Left lung (tissue), 4 donors: ENCODE measurements at regions not wholly inside any gene's neighbourhood (a gene's known extent, or its start where the extent isn't known, plus 50 kb on each side); places are given as distances from the start of the nearest gene placed in this dataset.

ENCODE experiments used
- ATAC-seq: fragments of 200-7000 bp; cut with Tn5 transposase; one replicate; pipeline ENCODE4 v1.9.1; 2020; ENCODE audit warnings: moderate library complexity
- DNase-seq, 4 donors: peaks; one replicate each; pipeline ENCODE4 v3.0.0-alpha.2; 2013 to 2020
- H3K27ac ChIP-seq, 2 donors: fragments of 200-600 bp; sonication (generic) in 1 of 2; one replicate each; pipeline versions ENCODE4 v1.5.0 to v1.8.0; 2020 to 2021
- H3K27me3 ChIP-seq, 2 donors: fragments of 200-600 bp; sonication (generic) in 1 of 2; one replicate each; pipeline versions ENCODE4 v1.5.0 to v1.8.0; 2020 to 2021
- H3K36me3 ChIP-seq, 2 donors: fragments of 200-600 bp; sonication (generic) in 1 of 2; one replicate each; pipeline versions ENCODE4 v1.5.0 to v1.8.0; 2020 to 2021
- H3K4me1 ChIP-seq, 2 donors: fragments of 200-600 bp; one replicate each; pipeline ENCODE4 v1.8.0; 2021
- H3K4me3 ChIP-seq, 2 donors: fragments of 200-600 bp; sonication (generic) in 1 of 2; one replicate each; pipeline versions ENCODE4 v1.5.0 to v1.8.0; 2020 to 2021; ENCODE audit warnings: mild to moderate bottlenecking in 1 of 2
- H3K9me3 ChIP-seq, 2 donors: fragments of 200-600 bp; sonication (generic) in 1 of 2; one replicate each; pipeline versions ENCODE4 v1.5.0 to v1.8.0; 2020 to 2021
- intact Hi-C, 2 donors: fragments of 100-400 bp; cut with DNase I; formaldehyde crosslinking; loops; one replicate each; pipeline versions ENCODE4 v1.11.2 to v1.14.2; 2022
- TF ChIP-seq, protein P1 (sequence below), 2 donors: fragments of 200-600 bp; sonication (generic) in 1 of 2; IDR thresholded peaks; one replicate each; pipeline versions ENCODE4 v1.5.0 to v1.8.0; 2021; ENCODE audit warnings: antibody characterized with exemption in 2 of 2
- donor health status: DM: no; HTN: yes; CAD: no.
- donor health status: DM: no; HTN: no; CAD: no.

DNA sequence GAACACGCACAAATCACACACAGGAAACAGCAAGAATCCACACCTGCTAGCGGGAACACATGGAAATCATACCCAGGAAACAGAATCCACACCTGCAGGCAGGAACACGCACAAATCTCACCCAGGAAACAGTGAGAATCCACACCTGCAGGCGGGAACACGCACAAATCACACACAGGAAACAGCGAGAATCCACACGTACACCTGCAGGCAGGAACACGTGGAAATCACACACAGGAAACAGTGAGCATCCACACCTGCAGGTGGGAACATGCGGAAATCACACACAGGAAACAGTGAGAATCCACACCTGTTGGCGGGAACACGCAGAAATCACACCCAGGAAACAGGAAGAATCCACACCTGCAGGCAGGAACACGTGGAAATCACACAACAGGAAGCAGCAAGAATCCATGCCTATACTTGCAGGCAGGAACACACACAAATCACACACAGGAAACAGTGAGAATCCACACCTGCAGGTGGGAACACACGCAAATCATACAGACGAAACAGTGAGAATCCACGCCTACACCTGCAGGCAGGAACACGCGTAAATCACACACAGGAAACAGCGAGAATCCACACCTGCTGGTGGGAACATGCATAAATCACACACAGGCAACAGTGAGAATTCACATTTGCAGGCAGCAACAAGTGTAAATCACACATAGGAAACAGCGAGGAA lies 108.6 kb downstream of the DLL1 start:
- intact Hi-C loops: no loop called here
- Histone ChIP-seq H3K4me3 (no peak overlapping the region), H3K36me3 (no peaks in the 10 kb centered on the region), H3K9me3 (no peaks in the 10 kb centered on the region), H3K4me1 (peaks cover 0 to 8% of the 10 kb centered on the region in 2 donors), H3K27ac (no peak overlapping the region), H3K27me3 (peaks cover 0 to 6% of the 10 kb centered on the region in 2 donors)
- ATAC-seq (no peak), DNase-seq (no peak)
- TF ChIP-seq, protein P1, sequence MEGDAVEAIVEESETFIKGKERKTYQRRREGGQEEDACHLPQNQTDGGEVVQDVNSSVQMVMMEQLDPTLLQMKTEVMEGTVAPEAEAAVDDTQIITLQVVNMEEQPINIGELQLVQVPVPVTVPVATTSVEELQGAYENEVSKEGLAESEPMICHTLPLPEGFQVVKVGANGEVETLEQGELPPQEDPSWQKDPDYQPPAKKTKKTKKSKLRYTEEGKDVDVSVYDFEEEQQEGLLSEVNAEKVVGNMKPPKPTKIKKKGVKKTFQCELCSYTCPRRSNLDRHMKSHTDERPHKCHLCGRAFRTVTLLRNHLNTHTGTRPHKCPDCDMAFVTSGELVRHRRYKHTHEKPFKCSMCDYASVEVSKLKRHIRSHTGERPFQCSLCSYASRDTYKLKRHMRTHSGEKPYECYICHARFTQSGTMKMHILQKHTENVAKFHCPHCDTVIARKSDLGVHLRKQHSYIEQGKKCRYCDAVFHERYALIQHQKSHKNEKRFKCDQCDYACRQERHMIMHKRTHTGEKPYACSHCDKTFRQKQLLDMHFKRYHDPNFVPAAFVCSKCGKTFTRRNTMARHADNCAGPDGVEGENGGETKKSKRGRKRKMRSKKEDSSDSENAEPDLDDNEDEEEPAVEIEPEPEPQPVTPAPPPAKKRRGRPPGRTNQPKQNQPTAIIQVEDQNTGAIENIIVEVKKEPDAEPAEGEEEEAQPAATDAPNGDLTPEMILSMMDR (IDR thresholded peaks at IDR 0.05): no peak

DNA sequence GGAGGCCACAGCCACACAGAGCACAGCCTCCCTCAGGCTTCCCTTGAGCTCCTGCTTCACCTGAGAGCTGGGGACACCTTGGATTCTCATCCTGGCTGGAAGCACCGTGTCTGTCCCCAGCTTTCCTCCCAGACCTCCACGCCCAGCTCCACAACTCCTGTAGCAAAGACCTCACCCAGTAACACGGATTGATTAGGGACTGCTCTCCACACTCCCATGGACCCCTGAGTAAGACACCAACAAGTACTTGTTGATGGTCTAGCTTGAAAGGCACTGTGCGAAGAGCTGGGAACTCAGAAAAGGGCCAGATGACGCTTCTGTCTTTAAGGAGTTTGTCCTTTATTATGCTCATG lies 109.6 kb downstream of the DLL1 start:
- intact Hi-C loops: no loop called here
- DNase-seq (peak in 1 of 4 donors; percentile 23), ATAC-seq (no peak)
- no peak overlapping the region for H3K27ac ChIP-seq
- no peak overlapping the region for H3K4me3 ChIP-seq
- peaks cover 0 to 8% of the 10 kb centered on the region in 2 donors for H3K4me1 ChIP-seq
- no peaks in the 10 kb centered on the region for H3K9me3 ChIP-seq
- H3K36me3 ChIP-seq: no peaks in the 10 kb centered on the region
- TF ChIP-seq, protein P1 (IDR thresholded peaks at IDR 0.05): no peak
- H3K27me3 ChIP-seq: peaks cover 0 to 6% of the 10 kb centered on the region in 2 donors

DNA sequence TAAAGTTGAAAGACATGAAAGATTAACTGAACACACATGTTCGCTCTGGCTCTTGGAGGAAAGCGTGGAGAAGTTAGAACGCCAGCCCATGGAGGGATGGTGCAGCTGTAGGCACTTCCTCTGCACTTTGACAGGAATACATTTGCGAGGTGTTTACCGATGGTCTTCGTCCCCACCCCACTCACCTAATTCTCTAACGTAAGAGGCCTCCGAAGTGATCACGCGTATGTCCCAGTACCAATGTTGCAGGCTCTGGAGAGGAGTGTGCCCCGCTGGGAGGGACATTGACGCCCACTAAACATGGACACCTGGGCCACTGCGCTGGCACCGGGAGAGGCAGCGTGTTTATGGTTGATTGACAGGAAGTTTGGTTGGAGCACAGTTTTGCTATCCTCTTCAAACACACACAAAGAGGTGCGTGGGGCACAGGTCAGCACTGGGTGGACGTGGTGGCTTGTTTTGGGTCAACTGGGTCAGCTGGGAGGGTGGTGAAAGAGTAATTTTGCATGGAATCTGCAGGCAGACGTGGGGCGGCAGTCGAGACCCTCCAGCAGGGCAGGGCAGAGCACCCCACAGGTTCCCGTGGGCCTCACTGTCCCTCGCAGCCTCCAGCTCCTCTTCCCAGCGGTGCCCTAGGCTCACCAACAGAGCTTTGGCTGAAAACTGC lies 110.1 kb downstream of the DLL1 start:
- Histone ChIP-seq H3K27ac (no peak overlapping the region), H3K27me3 (peaks cover 0 to 6% of the 10 kb centered on the region in 2 donors), H3K4me1 (peaks cover 0 to 8% of the 10 kb centered on the region in 2 donors), H3K36me3 (no peaks in the 10 kb centered on the region), H3K9me3 (no peaks in the 10 kb centered on the region), H3K4me3 (no peak overlapping the region)
- ATAC-seq: no peak
- DNase-seq: no peak
- TF ChIP-seq, protein P1 (IDR thresholded peaks at IDR 0.05): no peak
- intact Hi-C loops: no loop called here

DNA sequence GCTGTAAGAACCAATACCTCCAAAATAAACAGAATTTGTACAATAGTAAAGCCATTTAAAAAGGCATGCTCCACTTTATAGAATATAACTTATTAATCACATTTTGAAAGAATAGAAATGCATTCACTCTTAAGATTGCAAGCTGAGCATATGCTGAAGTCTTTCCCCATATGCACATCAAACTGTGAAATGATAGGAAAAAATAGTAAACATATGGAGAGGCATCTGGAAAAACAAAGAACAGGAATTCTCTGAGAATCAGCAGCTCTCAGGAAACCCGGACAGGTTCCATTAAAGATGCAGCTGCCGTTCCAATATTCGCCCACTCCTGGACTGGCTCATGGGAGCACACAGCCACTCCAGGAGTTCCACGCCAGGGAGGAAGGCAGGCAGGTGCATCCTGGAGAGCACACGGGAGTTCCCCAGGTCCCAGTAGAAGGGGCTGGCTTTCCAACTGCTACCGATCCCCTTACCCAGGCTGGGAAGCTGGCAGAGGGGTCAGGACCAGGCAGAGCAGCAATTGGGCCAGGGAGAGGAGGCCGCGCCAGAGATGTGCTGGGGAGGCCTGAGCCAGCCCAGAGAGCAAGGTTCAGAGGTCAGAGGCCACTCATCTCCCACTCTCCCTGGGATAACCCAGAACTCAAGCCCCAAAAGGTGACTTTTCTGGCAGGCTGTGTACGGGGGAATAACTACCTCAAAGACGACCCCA lies 111.1 kb downstream of the DLL1 start:
- Histone ChIP-seq H3K9me3 (no peaks in the 10 kb centered on the region), H3K36me3 (no peaks in the 10 kb centered on the region), H3K27ac (no peak overlapping the region), H3K27me3 (peaks cover 0 to 6% of the 10 kb centered on the region in 2 donors), H3K4me1 (peaks cover 0 to 8% of the 10 kb centered on the region in 2 donors), H3K4me3 (no peak overlapping the region)
- DNase-seq (no peak), ATAC-seq (no peak)
- intact Hi-C loops: no loop called here
- TF ChIP-seq, protein P1 (IDR thresholded peaks at IDR 0.05): no peak
